Neural cell (in vitro differentiated cells): ENCODE measurements at regions not wholly inside any gene's neighbourhood (a gene's known extent, or its start where the extent isn't known, plus 50 kb on each side); places are given as distances from the start of the nearest gene placed in this dataset.

ENCODE experiments used
- H2AFZ ChIP-seq: fragments of 200-600, 300-800 bp; sonication (generic), shearing (Covaris generic); 2 replicates; pipeline ENCODE4 v1.6.0; 2014; ENCODE audit warnings: low read depth, mild to moderate bottlenecking, antibody characterized with exemption, low read length, moderate library complexity
- H3F3A ChIP-seq: fragments of 200-600 bp; shearing (Covaris generic); 2 replicates; pipeline ENCODE4 v1.6.1; 2016; ENCODE audit warnings: mild to moderate bottlenecking, moderate library complexity, mixed read lengths, antibody characterized with exemption, low read length; ENCODE audit not compliant: insufficient read depth, poor library complexity, severe bottlenecking
- H3K27ac ChIP-seq: fragments of 200-600, 300-800 bp; sonication (generic), shearing (Covaris generic); 2 replicates; pipeline ENCODE4 v1.5.1; 2014; ENCODE audit warnings: mild to moderate bottlenecking, low read length, moderate library complexity
- H3K27me3 ChIP-seq: fragments of 300-800, 200-600 bp; sonication (generic), shearing (Covaris generic); 2 replicates; pipeline ENCODE4 v1.6.0; 2014; ENCODE audit warnings: mild to moderate bottlenecking, low read depth, low read length, moderate library complexity; ENCODE audit not compliant: insufficient read depth
- H3K36me3 ChIP-seq: fragments of 300-800, 200-600 bp; sonication (generic), shearing (Covaris generic); 2 replicates; pipeline ENCODE4 v1.5.1; 2014; ENCODE audit warnings: mild to moderate bottlenecking, antibody characterized with exemption, low read length, moderate library complexity; ENCODE audit not compliant: insufficient read depth
- H3K4me2 ChIP-seq: fragments of 300-800, 200-600 bp; sonication (generic), shearing (Covaris generic); 2 replicates; pipeline ENCODE4 v1.6.0; 2014; ENCODE audit warnings: mild to moderate bottlenecking, low read length
- H3K4me3 ChIP-seq: fragments of 300-800, 200-600 bp; sonication (generic), shearing (Covaris generic); 2 replicates; pipeline ENCODE4 v1.5.1; 2014; ENCODE audit warnings: mild to moderate bottlenecking, low read length, moderate library complexity
- H3K79me2 ChIP-seq: fragments of 200-600 bp; shearing (Covaris generic); replicated peaks from 2 replicates; pipeline ENCODE4 v1.6.0; 2014; ENCODE audit warnings: mild to moderate bottlenecking, low read length, moderate library complexity; ENCODE audit not compliant: insufficient read depth
- H3K9ac ChIP-seq: fragments of 300-800, 200-600 bp; sonication (generic), shearing (Covaris generic); 2 replicates; pipeline ENCODE4 v1.6.1; 2016; ENCODE audit warnings: mild to moderate bottlenecking, low read length, mixed read lengths
- H3K9me2 ChIP-seq: fragments of 200-600 bp; shearing (Covaris generic); 2 replicates; pipeline ENCODE4 v1.6.1; 2016; ENCODE audit warnings: mild to moderate bottlenecking, low read length, mixed read lengths; ENCODE audit not compliant: insufficient read depth
- H3K9me3 ChIP-seq: fragments of 200-600, 300-800 bp; sonication (generic), shearing (Covaris generic); 2 replicates; pipeline ENCODE4 v1.6.1; 2016; ENCODE audit warnings: mild to moderate bottlenecking, mixed run types, low read length, moderate library complexity, mixed read lengths
- H4K20me1 ChIP-seq: fragments of 200-600 bp; shearing (Covaris generic); 2 replicates; pipeline ENCODE4 v1.6.1; 2016; ENCODE audit warnings: mild to moderate bottlenecking, mixed run types; ENCODE audit not compliant: insufficient read depth
- EP300 ChIP-seq: fragments of 450-650 bp; conservative IDR thresholded peaks from 2 replicates; pipeline ENCODE4 v1.6.1; 2014; ENCODE audit warnings: antibody characterized with exemption, mild to moderate bottlenecking, moderate library complexity; ENCODE audit not compliant: poor library complexity, severe bottlenecking
- EZH2 ChIP-seq: fragments of 200-600, 300-800 bp; shearing (Covaris generic), sonication (generic); IDR thresholded peaks from 2 replicates; pipeline ENCODE4 v1.6.1; 2014; ENCODE audit warnings: antibody characterized with exemption, low read length, borderline replicate concordance, mild to moderate bottlenecking; ENCODE audit not compliant: insufficient read depth, poor library complexity, severe bottlenecking
- MXI1 ChIP-seq: fragments of 450-650 bp; conservative IDR thresholded peaks from 2 replicates; pipeline ENCODE4 v1.6.1; 2014; ENCODE audit warnings: antibody characterized with exemption, mild to moderate bottlenecking; ENCODE audit not compliant: poor library complexity, severe bottlenecking
- POLR2AphosphoS5 ChIP-seq: IDR thresholded peaks from 2 replicates; pipeline ENCODE4 v1.6.1; 2012
- RAD21 ChIP-seq: fragments of 450-650 bp; conservative IDR thresholded peaks from 2 replicates; pipeline ENCODE4 v1.6.1; 2014; ENCODE audit warnings: antibody characterized with exemption, mild to moderate bottlenecking, moderate library complexity
- SMC3 ChIP-seq: fragments of 450-650 bp; conservative IDR thresholded peaks from 2 replicates; pipeline ENCODE4 v1.6.1; 2014; ENCODE audit warnings: antibody characterized with exemption, mild to moderate bottlenecking, moderate library complexity; ENCODE audit not compliant: poor library complexity
- TAF1 ChIP-seq: IDR thresholded peaks from 2 replicates; pipeline ENCODE4 v1.6.1; 2012; ENCODE audit warnings: low read depth
- TF ChIP-seq, protein P1 (sequence below): IDR thresholded peaks from 2 replicates; pipeline ENCODE4 v1.6.1; 2012; ENCODE audit warnings: borderline replicate concordance
- TF ChIP-seq, protein P2 (sequence below): fragments of 450-650 bp; IDR thresholded peaks from 2 replicates; pipeline ENCODE4 v1.5.1; 2014; ENCODE audit warnings: antibody characterized with exemption, mild to moderate bottlenecking, moderate library complexity; ENCODE audit not compliant: poor library complexity, severe bottlenecking

DNA sequence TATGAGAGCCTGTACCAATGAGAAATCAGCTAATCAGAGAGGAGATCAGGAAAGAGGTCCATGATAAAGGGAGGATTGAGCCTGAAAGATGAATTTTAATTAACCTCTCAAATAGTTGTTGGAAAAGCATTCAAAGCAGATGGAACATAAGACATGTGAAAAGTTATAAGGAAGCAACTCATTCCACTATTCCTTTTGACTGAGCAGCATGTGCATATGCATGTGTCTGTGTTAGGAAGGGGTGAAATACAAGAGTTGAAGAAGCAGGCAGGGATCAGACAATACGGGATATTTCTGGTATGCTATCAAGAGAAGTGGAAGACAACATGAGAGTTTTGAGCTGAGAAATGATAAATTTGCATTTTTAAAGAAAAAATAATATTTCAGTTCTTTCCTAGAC, 624.8 kb upstream of the PTCHD4 start:
- Histone ChIP-seq H3K36me3 (no peaks in the 10 kb centered on the region), H3K9me3 (no peaks in the 10 kb centered on the region), H2AFZ (no peak overlapping the region), H3K9me2 (no peaks in the 10 kb centered on the region), H3K4me3 (no peak overlapping the region), H3K4me2 (no peak overlapping the region), H3K79me2 (no peaks in the 10 kb centered on the region), H4K20me1 (no peaks in the 10 kb centered on the region), H3K27ac (no peak overlapping the region), H3K27me3 (no peaks in the 10 kb centered on the region), H3F3A (no peaks in the 10 kb centered on the region), H3K9ac (no peak overlapping the region)
- TF ChIP-seq, protein P1, sequence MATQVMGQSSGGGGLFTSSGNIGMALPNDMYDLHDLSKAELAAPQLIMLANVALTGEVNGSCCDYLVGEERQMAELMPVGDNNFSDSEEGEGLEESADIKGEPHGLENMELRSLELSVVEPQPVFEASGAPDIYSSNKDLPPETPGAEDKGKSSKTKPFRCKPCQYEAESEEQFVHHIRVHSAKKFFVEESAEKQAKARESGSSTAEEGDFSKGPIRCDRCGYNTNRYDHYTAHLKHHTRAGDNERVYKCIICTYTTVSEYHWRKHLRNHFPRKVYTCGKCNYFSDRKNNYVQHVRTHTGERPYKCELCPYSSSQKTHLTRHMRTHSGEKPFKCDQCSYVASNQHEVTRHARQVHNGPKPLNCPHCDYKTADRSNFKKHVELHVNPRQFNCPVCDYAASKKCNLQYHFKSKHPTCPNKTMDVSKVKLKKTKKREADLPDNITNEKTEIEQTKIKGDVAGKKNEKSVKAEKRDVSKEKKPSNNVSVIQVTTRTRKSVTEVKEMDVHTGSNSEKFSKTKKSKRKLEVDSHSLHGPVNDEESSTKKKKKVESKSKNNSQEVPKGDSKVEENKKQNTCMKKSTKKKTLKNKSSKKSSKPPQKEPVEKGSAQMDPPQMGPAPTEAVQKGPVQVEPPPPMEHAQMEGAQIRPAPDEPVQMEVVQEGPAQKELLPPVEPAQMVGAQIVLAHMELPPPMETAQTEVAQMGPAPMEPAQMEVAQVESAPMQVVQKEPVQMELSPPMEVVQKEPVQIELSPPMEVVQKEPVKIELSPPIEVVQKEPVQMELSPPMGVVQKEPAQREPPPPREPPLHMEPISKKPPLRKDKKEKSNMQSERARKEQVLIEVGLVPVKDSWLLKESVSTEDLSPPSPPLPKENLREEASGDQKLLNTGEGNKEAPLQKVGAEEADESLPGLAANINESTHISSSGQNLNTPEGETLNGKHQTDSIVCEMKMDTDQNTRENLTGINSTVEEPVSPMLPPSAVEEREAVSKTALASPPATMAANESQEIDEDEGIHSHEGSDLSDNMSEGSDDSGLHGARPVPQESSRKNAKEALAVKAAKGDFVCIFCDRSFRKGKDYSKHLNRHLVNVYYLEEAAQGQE: no peak
- TF ChIP-seq RAD21 (no peak), TAF1 (no peak), EZH2 (no peak), POLR2AphosphoS5 (no peak), EP300 (no peak), SMC3 (no peak), MXI1 (no peak)
- TF ChIP-seq, protein P2, sequence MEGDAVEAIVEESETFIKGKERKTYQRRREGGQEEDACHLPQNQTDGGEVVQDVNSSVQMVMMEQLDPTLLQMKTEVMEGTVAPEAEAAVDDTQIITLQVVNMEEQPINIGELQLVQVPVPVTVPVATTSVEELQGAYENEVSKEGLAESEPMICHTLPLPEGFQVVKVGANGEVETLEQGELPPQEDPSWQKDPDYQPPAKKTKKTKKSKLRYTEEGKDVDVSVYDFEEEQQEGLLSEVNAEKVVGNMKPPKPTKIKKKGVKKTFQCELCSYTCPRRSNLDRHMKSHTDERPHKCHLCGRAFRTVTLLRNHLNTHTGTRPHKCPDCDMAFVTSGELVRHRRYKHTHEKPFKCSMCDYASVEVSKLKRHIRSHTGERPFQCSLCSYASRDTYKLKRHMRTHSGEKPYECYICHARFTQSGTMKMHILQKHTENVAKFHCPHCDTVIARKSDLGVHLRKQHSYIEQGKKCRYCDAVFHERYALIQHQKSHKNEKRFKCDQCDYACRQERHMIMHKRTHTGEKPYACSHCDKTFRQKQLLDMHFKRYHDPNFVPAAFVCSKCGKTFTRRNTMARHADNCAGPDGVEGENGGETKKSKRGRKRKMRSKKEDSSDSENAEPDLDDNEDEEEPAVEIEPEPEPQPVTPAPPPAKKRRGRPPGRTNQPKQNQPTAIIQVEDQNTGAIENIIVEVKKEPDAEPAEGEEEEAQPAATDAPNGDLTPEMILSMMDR: no peak

DNA sequence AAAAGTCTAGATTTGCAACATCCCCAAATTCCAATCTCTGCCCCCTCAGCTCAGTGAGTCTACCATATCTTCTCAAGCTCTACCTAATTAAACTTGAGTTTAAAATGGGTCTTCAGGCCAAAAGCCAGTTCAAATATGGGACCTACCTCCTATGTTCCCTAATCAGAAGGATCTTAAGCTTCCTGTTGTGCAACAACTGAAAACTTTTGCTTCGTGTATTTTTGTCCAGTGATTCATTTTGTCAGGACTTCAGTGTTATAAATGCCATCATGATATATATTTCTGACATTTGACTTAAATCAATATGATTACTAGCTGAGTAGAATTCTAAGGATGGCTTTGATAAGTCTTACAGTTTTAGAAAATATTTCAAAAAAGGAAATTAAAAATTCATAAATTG, 622.6 kb upstream of the PTCHD4 start:
- no peaks in the 10 kb centered on the region for H3K36me3 ChIP-seq
- no peaks in the 10 kb centered on the region for H3K27me3 ChIP-seq
- no peaks in the 10 kb centered on the region for H3K79me2 ChIP-seq
- H3K9ac ChIP-seq: no peak overlapping the region
- no peaks in the 10 kb centered on the region for H3K9me2 ChIP-seq
- no peak for TF ChIP-seq TAF1
- TF ChIP-seq POLR2AphosphoS5: no peak
- TF ChIP-seq, protein P1: no peak
- TF ChIP-seq EZH2: no peak
- no peak for TF ChIP-seq RAD21
- no peak for TF ChIP-seq EP300
- no peak for TF ChIP-seq SMC3
- TF ChIP-seq MXI1: no peak
- TF ChIP-seq, protein P2: no peak
- no peak overlapping the region for H2AFZ ChIP-seq
- no peak overlapping the region for H3K27ac ChIP-seq
- no peak overlapping the region for H3K4me2 ChIP-seq
- no peak overlapping the region for H3K4me3 ChIP-seq
- H3F3A ChIP-seq: no peaks in the 10 kb centered on the region
- peaks cover 4% of the 10 kb centered on the region for H3K9me3 ChIP-seq
- no peaks in the 10 kb centered on the region for H4K20me1 ChIP-seq
